ENCODE measurements at regions not wholly inside any gene's neighbourhood (a gene's known extent, or its start where the extent isn't known, plus 50 kb on each side); places are given as distances from the start of the nearest gene placed in this dataset.

GRCh38 chr14:98101323-98101722, 1170.7 kb downstream of the BCL11B start:
- Histone ChIP-seq H3K36me3 (no peaks in the 10 kb centered on the region), H3K4me1 (no peaks in the 10 kb centered on the region), H3K27me3 (no peaks in the 10 kb centered on the region), H3K9me3 (no peaks in the 10 kb centered on the region), H3K4me3 (no peak overlapping the region), H3K27ac (no peak overlapping the region)
- TF ChIP-seq, protein P1, sequence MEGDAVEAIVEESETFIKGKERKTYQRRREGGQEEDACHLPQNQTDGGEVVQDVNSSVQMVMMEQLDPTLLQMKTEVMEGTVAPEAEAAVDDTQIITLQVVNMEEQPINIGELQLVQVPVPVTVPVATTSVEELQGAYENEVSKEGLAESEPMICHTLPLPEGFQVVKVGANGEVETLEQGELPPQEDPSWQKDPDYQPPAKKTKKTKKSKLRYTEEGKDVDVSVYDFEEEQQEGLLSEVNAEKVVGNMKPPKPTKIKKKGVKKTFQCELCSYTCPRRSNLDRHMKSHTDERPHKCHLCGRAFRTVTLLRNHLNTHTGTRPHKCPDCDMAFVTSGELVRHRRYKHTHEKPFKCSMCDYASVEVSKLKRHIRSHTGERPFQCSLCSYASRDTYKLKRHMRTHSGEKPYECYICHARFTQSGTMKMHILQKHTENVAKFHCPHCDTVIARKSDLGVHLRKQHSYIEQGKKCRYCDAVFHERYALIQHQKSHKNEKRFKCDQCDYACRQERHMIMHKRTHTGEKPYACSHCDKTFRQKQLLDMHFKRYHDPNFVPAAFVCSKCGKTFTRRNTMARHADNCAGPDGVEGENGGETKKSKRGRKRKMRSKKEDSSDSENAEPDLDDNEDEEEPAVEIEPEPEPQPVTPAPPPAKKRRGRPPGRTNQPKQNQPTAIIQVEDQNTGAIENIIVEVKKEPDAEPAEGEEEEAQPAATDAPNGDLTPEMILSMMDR (IDR thresholded peaks at IDR 0.05), result no peak
- TF ChIP-seq EP300 (IDR thresholded peaks at IDR 0.05) (no peak), POLR2AphosphoS5 (IDR thresholded peaks at IDR 0.05) (no peak), POLR2A (IDR thresholded peaks at IDR 0.05) (no peak)
- WGBS, 2 donors (ENCODE audit: low coverage in 1 of 2), result 50 to 62% methylated on average over 1 to 3 of the region's 3 CpGs
- ATAC-seq, result no peak

DNA sequence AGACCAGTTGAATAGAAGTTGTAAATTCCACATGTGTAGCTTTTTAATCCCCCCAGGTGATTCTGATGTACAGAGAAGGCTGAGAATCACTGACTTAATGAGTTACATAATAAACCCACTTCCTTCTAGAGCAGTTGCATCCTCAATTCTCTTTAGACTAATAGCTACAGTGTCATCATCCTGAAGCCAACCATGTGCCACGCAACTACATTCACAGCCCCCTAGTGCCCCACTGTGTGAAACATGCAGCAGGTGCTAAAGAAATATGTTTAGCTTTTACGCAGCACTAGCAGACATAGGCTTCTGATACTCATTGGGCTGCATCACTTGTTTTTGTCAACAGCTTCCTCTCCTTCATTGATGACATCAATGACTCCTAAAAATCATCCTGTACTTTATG, 1168.3 kb downstream of the BCL11B start:
- Histone ChIP-seq H3K9me3 (no peaks in the 10 kb centered on the region), H3K27me3 (no peaks in the 10 kb centered on the region), H3K4me1 (no peaks in the 10 kb centered on the region), H3K36me3 (no peaks in the 10 kb centered on the region), H3K4me3 (no peak overlapping the region), H3K27ac (no peak overlapping the region)
- ATAC-seq, result no peak
- WGBS, 2 donors (ENCODE audit: low coverage in 1 of 2), result 85 to 88% methylated on average over 2 of the region's 2 CpGs
- TF ChIP-seq EP300 (IDR thresholded peaks at IDR 0.05) (no peak), POLR2AphosphoS5 (IDR thresholded peaks at IDR 0.05) (no peak), POLR2A (IDR thresholded peaks at IDR 0.05) (no peak)
- TF ChIP-seq, protein P1 (IDR thresholded peaks at IDR 0.05), result no peak

DNA sequence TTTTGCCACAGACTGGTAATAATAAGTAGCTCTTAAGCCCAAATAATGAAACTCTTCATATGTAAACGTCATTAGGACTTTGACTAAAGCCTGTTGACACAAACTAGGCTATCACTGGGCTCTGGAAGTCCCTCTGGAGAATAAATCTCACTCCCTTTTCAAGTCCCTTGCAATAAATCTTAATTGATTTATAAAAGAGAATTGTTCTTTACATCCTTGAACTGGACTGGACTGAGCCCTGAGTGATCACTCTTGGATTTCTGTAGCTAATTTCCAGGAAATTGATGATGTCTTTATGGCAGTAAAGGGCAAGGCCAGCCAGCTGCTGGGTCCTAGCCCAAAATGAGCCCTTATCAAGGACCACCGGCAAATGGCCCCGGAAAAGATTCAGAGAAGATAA, 1162.7 kb downstream of the BCL11B start:
- 58 to 61% methylated on average over 3 of the region's 3 CpGs for WGBS, 2 donors (ENCODE audit: low coverage in 1 of 2)
- no peaks in the 10 kb centered on the region for H3K36me3 ChIP-seq
- no peaks in the 10 kb centered on the region for H3K27me3 ChIP-seq
- no peaks in the 10 kb centered on the region for H3K9me3 ChIP-seq
- H3K4me3 ChIP-seq, result no peak overlapping the region
- H3K27ac ChIP-seq, result no peak overlapping the region
- TF ChIP-seq, protein P1 (IDR thresholded peaks at IDR 0.05), result no peak
- no peak for TF ChIP-seq POLR2A (IDR thresholded peaks at IDR 0.05)
- TF ChIP-seq POLR2AphosphoS5 (IDR thresholded peaks at IDR 0.05), result no peak
- TF ChIP-seq EP300 (IDR thresholded peaks at IDR 0.05), result no peak
- no peaks in the 10 kb centered on the region for H3K4me1 ChIP-seq
- ATAC-seq, result no peak

DNA sequence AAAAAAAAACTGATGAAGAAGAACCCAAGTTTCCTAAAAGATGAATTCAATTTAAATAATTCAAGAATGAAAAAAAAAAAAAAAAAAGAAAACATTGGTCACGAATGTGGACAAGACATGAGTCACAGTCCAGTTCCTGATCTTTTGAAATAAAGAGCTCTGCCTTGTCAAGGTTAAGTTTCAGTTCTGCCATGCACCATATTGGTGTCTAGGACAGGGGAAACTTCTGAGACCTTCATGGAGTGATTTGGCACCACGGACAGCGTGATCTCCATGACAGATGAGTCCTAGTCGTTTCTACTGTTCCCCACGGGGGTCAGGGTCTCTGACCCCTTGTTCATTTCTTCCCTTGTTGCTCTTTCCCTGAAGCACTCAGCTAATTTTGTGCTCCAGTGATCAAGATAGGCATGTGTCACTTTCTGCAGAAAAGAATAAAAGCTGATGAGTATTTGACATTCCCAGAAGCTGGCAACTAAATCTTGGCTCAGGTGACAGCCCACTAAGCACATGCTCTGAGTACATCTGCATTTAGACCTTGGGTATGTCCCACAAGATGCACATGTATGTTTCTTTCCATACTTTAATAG, 1159.7 kb downstream of the BCL11B start:
- no peak for ATAC-seq
- WGBS, 2 donors (ENCODE audit: low coverage in 1 of 2), result 58% methylated on average over 5 of the region's 5 CpGs; no CpG with 5 or more reads in 1 of the 2 donors
- H3K4me1 ChIP-seq, result no peaks in the 10 kb centered on the region
- H3K27me3 ChIP-seq, result no peaks in the 10 kb centered on the region
- no peak for TF ChIP-seq POLR2A (IDR thresholded peaks at IDR 0.05)
- no peak for TF ChIP-seq POLR2AphosphoS5 (IDR thresholded peaks at IDR 0.05)
- TF ChIP-seq, protein P1 (IDR thresholded peaks at IDR 0.05), result no peak
- no peak for TF ChIP-seq EP300 (IDR thresholded peaks at IDR 0.05)
- H3K36me3 ChIP-seq, result no peaks in the 10 kb centered on the region
- no peak overlapping the region for H3K4me3 ChIP-seq
- no peak overlapping the region for H3K27ac ChIP-seq
- no peaks in the 10 kb centered on the region for H3K9me3 ChIP-seq

- H3K9me3 ChIP-seq, result peaks cover 0 to under 1% (median 0%) of the 10 kb centered on the region in 3 donors
- H3K4me1 ChIP-seq, result no peaks in the 10 kb centered on the region
- no peaks in the 10 kb centered on the region for H3K36me3 ChIP-seq
- WGBS, 2 donors (ENCODE audit: low coverage in 1 of 2), result 13 to 49% methylated on average over 2 to 3 of the region's 3 CpGs
- H3K27me3 ChIP-seq, result no peaks in the 10 kb centered on the region
- H3K4me3 ChIP-seq, result no peak overlapping the region
- ATAC-seq, result no peak
- H3K27ac ChIP-seq, result no peak overlapping the region
- no peak for TF ChIP-seq EP300 (IDR thresholded peaks at IDR 0.05)
- TF ChIP-seq, protein P1 (IDR thresholded peaks at IDR 0.05), result no peak
- TF ChIP-seq POLR2AphosphoS5 (IDR thresholded peaks at IDR 0.05), result no peak
- no peak for TF ChIP-seq POLR2A (IDR thresholded peaks at IDR 0.05)
These were observed 1157.7 kb downstream of the BCL11B start for GRCh38 chr14:98114122-98114895.
